ENCODE measurements at regions not wholly inside any gene's neighbourhood (a gene's known extent, or its start where the extent isn't known, plus 50 kb on each side); places are given as distances from the start of the nearest gene placed in this dataset.

- TF ChIP-seq, protein P1, sequence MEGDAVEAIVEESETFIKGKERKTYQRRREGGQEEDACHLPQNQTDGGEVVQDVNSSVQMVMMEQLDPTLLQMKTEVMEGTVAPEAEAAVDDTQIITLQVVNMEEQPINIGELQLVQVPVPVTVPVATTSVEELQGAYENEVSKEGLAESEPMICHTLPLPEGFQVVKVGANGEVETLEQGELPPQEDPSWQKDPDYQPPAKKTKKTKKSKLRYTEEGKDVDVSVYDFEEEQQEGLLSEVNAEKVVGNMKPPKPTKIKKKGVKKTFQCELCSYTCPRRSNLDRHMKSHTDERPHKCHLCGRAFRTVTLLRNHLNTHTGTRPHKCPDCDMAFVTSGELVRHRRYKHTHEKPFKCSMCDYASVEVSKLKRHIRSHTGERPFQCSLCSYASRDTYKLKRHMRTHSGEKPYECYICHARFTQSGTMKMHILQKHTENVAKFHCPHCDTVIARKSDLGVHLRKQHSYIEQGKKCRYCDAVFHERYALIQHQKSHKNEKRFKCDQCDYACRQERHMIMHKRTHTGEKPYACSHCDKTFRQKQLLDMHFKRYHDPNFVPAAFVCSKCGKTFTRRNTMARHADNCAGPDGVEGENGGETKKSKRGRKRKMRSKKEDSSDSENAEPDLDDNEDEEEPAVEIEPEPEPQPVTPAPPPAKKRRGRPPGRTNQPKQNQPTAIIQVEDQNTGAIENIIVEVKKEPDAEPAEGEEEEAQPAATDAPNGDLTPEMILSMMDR (IDR thresholded peaks at IDR 0.05; ENCODE audit: low read depth, low read length) = no peak
- TF ChIP-seq EZH2phosphoT487 (IDR thresholded peaks at IDR 0.05; ENCODE audit: low read depth) = no peak
These were observed 493.5 kb upstream of the B3GAT1 start for GRCh38 chr11:134905517-134905916.
